ENCODE measurements at regions not wholly inside any gene's neighbourhood (a gene's known extent, or its start where the extent isn't known, plus 50 kb on each side); places are given as distances from the start of the nearest gene placed in this dataset.

DNA sequence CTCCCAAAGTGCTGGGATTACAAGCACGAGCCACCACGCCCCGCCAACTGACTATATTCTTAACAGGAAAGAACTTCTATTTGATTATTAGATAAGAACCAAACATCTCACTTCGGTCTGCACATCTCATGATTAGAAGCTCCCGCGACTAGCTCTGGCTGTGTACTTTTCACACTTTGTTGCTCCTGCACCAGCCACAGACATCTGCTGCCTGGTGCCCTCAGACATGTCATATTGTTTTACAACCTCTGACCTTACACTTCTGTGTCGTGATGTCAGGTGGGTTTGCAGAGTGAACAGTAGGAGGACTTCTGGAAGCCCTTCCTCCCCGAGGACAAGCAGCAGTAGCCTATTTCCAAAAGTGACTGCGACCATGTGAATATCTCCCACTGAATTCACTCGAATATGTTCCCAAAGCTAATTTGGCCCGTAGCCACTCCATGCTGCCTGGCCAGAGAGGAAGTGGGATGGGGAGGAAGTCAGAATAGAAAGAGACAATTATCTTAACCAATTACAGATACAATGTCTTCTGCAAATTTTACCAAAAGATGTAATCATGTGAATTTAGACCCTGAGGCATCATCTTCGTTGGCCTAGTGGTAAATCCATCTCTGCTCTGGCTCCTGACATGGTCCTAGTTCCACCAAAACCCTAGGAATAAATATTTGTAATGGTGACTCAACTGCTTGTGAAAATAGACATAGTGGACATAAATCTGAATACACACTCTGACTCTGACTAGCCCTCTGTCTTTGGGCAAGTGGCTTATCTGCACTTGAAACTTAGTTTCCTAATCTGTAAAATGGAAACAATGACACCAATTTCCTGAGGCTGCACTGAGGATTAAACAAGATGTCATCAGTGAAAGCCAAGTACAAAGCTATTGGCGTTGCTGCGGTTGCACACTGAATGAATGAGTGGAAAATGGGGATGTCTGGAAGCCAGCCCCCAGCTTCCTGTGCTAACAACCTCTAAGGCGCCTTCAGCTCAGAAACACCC, 406.1 kb downstream of the LRATD1 start:
- DNase-seq (ENCODE audit: extremely low read depth in 1 of 2, low read depth in 1 of 2): no peak

- DNase-seq (ENCODE audit: extremely low read depth in 1 of 2, low read depth in 1 of 2): no peak
Measured at GRCh38 chr2:15040429-15041084, 408.0 kb downstream of the LRATD1 start.

DNA sequence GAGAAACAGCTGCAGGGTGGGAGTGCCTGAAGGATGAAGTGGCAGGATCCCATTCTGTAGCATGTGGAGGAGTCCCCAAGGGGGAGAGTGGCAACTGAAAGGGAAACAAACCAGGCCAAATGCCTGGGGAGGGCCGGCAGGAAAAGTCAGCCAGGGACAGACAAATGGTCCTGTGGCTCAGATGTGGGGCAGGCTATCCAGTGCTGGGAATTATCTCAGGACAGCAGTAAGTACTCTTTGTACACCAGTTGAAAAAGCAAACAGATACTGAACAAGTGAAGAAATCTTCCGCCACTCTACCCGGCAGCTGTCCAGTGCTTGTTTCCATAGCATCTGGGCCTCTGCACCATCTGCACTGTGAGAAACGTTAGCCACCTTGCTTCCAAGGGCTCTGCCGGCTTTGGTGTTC, 408.9 kb downstream of the LRATD1 start:
- DNase-seq (ENCODE audit: extremely low read depth in 1 of 2, low read depth in 1 of 2): no peak

DNA sequence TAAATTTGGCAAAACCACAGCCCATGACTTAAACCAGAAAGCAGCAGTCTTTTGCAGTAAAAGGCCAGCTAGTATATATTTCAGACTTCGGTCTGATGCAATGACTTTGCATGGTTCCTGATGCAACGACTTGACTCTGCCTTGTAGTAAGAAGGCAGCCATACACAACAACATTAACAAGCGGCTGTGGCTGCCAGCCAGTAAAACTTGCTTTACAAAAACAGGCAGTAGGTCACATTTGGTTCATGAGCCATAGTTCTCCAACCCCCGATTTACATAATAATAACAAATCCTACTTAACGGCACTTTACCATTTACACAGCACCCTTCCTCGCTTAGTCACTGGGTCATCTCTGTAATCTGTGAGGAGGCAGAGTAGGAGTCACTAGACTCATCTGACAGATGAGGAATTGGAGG, 410.3 kb downstream of the LRATD1 start:
- no peak for DNase-seq (ENCODE audit: extremely low read depth in 1 of 2, low read depth in 1 of 2)

DNA sequence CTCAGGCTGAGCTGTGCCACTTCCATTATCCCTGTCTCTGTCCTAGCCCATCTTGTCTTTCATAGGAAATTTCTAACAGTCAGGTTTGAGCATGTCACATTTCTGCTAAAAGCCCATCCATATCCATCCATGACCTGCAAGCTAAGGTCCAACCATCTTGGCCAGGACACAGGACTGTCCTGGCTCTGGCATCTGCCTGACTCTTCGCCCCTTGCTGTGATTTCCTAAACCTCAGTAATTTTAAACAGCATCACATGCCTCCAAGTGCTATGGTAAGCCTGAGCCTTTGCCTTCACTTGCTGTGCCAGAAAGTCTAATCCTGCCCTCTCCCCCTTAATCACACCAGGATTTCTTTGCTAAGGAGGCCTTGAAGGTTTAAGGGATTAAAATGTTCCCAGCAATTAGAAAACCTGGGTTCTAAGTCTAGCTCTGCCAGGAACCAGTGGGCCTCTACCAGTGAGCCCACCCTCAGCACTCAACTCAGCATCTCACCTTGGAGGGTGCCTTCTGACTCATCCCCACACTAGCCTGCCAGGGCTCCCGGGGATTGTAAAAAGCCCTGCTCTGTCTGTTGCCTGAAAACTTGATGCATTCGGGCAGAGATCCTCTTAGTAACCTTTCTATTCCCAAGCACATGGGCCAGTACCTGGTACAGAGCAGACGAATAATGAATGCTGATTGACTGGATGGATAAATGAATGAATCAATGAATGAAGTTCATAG, 411.0 kb downstream of the LRATD1 start:
- DNase-seq (ENCODE audit: extremely low read depth in 1 of 2, low read depth in 1 of 2): no peak

DNA sequence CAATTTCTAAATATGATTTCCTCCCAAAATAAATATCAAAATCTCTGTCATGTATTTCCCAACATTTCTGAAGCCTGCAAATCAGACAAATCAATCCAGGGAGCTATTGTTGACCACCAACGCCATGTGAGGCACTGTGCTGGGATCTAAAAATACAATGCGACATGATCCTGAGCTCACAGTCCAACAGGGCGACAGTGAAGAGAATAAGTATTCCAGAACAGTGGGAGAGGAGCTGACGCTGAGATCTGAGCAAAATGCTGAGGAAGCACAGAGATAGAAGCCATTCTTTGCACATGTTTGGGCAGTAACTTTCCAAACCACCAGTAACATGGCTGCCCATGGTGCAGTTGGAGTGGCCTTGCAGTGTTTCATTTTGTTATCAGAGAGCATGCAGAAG, 412.5 kb downstream of the LRATD1 start:
- no peak for DNase-seq (ENCODE audit: extremely low read depth in 1 of 2, low read depth in 1 of 2)

- DNase-seq (ENCODE audit: extremely low read depth in 1 of 2, low read depth in 1 of 2): no peak
Measured at GRCh38 chr2:15047184-15047583, 414.7 kb downstream of the LRATD1 start.

DNA sequence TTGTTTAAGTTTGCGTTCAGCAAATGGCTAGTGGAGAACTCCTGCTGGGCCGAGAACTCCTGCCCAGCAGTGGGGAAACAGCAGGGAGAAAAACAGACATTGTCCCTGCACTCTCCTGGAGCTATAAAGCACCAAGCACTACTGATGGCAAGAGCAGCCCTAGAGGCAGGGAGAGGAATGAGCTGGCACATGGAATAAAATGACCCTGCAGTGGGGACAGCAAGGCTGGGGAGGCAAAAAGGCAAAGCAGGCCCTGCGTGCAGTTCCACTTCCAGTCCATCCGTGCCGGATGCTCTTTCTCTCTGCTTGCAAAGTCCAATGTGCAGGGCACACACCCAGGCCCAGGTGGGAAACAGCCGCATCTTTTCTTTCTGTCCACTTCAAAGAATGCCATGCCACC, 415.5 kb downstream of the LRATD1 start:
- DNase-seq (ENCODE audit: extremely low read depth in 1 of 2, low read depth in 1 of 2): no peak

DNA sequence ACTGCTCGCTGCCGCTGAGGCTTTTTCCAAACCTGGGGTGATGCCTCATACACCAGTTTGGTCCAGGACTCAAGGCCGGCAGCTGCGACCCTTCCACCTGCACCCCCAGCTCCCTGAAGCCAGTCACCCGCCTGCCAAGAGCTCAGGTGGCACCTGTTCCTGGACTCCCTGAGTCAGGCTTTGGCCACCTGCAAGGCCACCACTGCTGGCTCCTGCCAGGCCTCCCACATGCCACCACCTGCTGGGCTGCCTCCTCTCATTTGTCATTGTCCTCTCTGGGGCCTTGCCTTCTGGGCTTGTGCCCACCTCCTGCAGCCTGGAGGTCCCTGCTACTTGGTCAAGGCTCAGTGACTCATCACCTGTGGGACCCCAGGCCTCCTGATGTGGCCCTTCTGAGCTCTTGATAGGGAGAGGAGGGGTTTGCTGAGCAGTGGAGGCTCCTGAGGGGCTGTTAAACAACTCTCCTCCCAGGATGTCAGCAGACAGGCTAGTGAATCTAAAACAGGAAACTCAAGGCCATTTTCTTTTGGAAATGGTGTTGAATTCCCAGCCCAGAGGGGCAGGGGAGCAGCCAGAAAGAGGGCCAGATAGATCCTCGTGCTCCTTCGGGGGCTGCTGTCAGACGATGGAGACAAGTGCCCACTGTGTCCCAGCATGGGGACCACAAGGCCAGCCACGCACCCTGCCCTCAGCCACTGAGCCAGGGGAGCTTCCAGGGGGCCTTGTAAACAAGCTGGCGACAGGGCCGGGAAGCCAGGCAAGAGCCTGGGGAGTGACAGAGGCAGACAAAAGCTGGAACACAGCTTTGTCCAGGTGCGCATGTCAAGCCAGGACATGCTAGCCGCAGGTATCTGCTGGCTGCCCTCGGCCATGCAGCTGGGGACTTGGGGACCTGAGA, 416.8 kb downstream of the LRATD1 start:
- no peak for DNase-seq (ENCODE audit: extremely low read depth in 1 of 2, low read depth in 1 of 2)

DNA sequence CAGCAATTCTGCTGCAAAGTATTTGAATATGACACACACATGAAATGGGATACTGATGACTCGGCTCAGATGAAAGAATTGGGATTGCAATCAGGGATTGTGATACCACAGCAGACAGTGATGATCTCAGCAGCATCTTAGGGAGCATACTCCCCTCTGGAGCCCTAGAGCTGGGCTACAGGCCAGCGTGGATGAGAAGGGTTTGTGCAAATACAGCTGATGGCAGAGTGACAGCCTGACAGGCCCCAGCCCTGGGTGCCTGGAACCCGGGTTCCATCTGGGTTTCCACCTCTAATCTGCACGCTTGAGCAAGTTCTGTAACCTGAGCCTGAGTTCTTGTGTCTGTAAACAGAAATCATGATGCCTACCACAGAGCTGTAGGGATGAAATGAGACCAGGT, 418.0 kb downstream of the LRATD1 start:
- DNase-seq (ENCODE audit: extremely low read depth in 1 of 2, low read depth in 1 of 2): no peak

DNA sequence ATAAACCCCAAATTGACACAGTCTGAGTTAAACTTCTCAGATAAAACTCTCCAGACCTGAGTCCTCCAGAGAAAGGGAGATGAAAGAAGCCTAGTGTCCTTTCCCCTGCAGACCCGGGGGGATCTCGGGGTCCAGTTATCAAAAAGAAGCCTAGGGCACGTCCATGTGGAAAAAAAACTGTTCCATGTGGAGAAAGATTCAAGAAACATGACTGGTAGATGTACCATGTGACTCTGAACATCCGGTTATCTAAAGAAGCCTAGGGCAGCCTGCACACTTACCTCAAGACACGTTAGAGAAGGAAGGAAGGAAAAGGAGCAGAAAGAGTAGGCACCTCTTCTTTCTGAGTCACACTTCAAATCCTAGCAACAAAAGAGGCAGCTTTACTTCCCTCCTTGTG, 421.0 kb downstream of the LRATD1 start:
- DNase-seq (ENCODE audit: extremely low read depth in 1 of 2, low read depth in 1 of 2): no peak

GRCh38 chr2:15058015-15058720, 425.7 kb downstream of the LRATD1 start:
- DNase-seq (ENCODE audit: extremely low read depth in 1 of 2, low read depth in 1 of 2): no peak

DNA sequence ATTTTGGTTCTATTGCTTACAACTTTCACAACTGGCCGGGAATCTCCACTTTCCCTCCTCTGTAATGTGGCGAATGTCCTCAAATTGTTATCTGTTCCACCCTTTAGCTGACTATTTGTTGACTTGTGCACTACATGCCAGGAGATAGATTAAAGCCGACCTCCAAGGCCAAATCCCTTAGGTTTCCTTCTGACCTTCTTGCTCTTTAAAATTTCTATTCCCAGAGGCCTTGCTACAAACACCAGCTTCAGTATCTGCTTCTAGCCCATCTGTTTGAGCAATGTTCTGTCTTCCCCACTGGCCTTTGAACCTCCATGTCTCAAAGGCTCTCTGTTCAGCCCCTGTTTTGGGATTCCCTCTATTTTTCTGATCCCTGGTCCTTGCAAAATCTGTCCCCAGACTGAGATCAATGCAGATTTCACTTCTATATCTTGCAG, 426.2 kb downstream of the LRATD1 start:
- DNase-seq (ENCODE audit: extremely low read depth in 1 of 2, low read depth in 1 of 2): no peak

DNA sequence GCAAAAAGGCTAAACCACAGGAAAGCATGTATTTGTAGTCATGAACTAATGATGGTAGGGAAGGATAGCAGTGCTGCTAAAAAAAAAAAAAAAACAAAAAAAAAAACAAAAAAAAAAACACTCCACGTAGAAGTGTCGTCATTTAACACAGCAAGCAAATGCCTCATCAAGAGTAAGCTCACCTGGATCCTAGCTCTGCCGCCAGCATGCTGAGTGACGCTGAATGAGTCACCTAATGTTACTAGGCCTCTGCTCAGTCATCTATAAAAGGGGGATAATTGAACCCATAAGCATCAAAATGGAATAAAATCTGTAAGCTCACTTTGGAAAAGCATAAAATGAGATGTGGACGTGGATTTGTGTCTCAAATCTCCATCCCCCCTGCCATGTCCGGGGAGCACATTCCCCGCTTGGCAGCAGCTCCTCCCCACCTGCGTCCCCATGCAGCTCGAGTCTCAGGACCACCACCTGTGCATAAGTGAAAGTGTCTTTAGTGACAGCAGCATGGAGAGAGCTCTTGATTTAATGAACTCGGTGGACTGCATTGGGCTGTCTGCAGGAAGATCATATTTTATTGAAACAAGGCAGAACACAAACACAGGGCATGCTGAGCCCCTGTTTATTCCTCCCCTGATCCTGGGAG, 427.5 kb downstream of the LRATD1 start:
- DNase-seq (ENCODE audit: extremely low read depth in 1 of 2, low read depth in 1 of 2): no peak

- no peak for DNase-seq (ENCODE audit: extremely low read depth in 1 of 2, low read depth in 1 of 2)
Measured at GRCh38 chr2:15061268-15061667, 428.8 kb downstream of the LRATD1 start.

- no peak for DNase-seq (ENCODE audit: extremely low read depth in 1 of 2, low read depth in 1 of 2)
Measured at GRCh38 chr2:15066138-15066537, 433.6 kb downstream of the LRATD1 start.

- no peak for DNase-seq (ENCODE audit: extremely low read depth in 1 of 2, low read depth in 1 of 2)
Measured at GRCh38 chr2:15069149-15069548, 436.6 kb downstream of the LRATD1 start.

DNA sequence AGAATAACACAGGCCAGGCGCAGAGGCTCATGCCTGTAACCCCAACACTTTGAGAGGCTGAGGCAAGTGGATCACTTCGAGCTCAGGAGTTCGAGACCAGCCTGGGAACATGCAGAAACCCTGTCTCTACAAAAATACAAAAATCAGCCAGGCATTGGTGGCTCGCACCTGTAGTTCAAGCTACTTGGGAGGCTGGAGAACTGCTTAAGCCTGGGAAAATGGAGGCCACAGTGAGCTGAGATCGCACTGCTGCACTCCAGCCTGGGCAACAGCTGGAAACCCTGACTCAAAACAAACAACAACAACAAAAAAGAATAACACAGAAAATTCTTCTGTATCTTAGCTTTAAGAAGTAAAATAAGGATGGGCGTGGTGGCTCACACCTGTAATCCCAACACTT, 440.3 kb downstream of the LRATD1 start:
- DNase-seq (ENCODE audit: extremely low read depth in 1 of 2, low read depth in 1 of 2): no peak

DNA sequence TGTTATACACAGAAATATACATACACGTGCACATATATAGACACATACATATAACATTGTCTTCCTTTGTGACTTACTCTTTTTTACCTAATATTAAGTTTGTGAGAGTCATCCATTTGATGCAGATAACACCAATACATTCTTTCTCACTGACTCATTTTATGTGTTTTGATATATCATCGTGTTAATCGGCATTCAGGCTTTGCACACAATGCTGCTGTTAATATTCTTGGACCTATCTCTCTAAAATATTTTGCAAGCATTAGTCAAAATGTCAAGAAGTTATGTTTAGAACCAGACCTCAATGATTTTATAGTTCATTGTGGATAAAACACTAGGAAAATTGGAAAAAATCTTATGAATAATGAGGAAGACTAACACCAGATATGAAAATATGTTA, 441.1 kb downstream of the LRATD1 start:
- no peak for DNase-seq (ENCODE audit: extremely low read depth in 1 of 2, low read depth in 1 of 2)

All from activated CD8-positive, alpha-beta memory T cell treated with anti-CD3 and anti-CD28 coated beads for 1 hour (primary cell).